K562 (cell line): ENCODE measurements at regions not wholly inside any gene's neighbourhood (a gene's known extent, or its start where the extent isn't known, plus 50 kb on each side); places are given as distances from the start of the nearest gene placed in this dataset.
A peak's percentile ranks its signal among the peaks of the same experiment; 100 is the strongest.

Experiments
- ATAC-seq: fragments of 200-7000 bp; cut with Tn5 transposase; 3 replicates; pipeline ENCODE4 v1.9.1; 2020; ENCODE audit warnings: moderate library complexity
- BruUV-seq: library from RNA; stranded (reverse); fragments of 400-500 nt; replicated peaks from 2 replicates; lab custom pipeline; 2021; lab: Mats Ljungman, UMichigan
- CTCF ChIA-PET: fragments of 300-600 bp; formaldehyde crosslinking; extraction: SDS; loops from one replicate; lab custom pipeline; 2021; ENCODE audit warnings: low intra/inter-chr PET ratio; lab: Yijun Ruan, JAX
- POLR2A ChIA-PET: fragments of 300-600, 350-650 bp; sonication (Branson Sonifier 250); formaldehyde crosslinking; extraction: SDS; loops from one replicate; lab custom pipeline; 2021; ENCODE audit warnings: antibody characterized with exemption, inconsistent platforms; lab: Yijun Ruan, JAX
- DNase-seq, 4 experiments: peaks; one replicate each; pipeline versions ENCODE4 v3.0.0 to v3.0.0-alpha.2; 2011 to 2018; ENCODE audit warnings: low spot score in 3 of 4, mixed read lengths in 3 of 4; ENCODE audit errors: extremely low read depth in 1 of 4
- FAIRE-seq: peaks from 2 replicates; lab custom pipeline; 2011; peaks lifted over from hg19 to GRCh38; lab: Jason Lieb, UNC
- H2AFZ ChIP-seq: 2 replicates; pipeline ENCODE4 v1.6.0; 2011; ENCODE audit warnings: low read depth, low read length, control low read depth, inconsistent platforms
- H3K27ac ChIP-seq: fragments of 200-600 bp; 3 replicates; pipeline ENCODE4 v1.8.0; 2011; ENCODE audit warnings: low read depth, mild to moderate bottlenecking, control low read depth, inconsistent platforms, low read length, moderate library complexity, mixed read lengths; ENCODE audit errors: extremely low read depth
- H3K27me3 ChIP-seq, 2 experiments: fragments of 300-600 bp in 1 of 2; 2 replicates in 1 of 2; 3 replicates in 1 of 2; pipeline versions ENCODE4 v1.6.0 to v1.8.0; 2011; ENCODE audit warnings: inconsistent platforms in 2 of 2, low read length in 2 of 2, mild to moderate bottlenecking in 1 of 2, mixed read lengths in 1 of 2, moderate library complexity in 1 of 2; ENCODE audit not compliant: control insufficient read depth in 2 of 2, insufficient read depth in 2 of 2
- H3K36me3 ChIP-seq: fragments of 300-600 bp; 3 replicates; pipeline ENCODE4 v1.8.0; 2011; ENCODE audit warnings: mild to moderate bottlenecking, low read length, inconsistent platforms; ENCODE audit not compliant: control insufficient read depth, insufficient read depth
- H3K4me1 ChIP-seq, 2 experiments: fragments of 200-600 bp in 1 of 2; replicated peaks in 1 of 2; 2 replicates in 1 of 2; 3 replicates in 1 of 2; pipeline versions ENCODE4 v1.5.1 to v1.8.0; 2011; ENCODE audit warnings: inconsistent platforms in 2 of 2, low read length in 2 of 2, mild to moderate bottlenecking in 1 of 2, mixed read lengths in 1 of 2, moderate library complexity in 1 of 2; ENCODE audit not compliant: control insufficient read depth in 2 of 2, insufficient read depth in 2 of 2
- H3K4me2 ChIP-seq: 2 replicates; pipeline ENCODE4 v1.6.1; 2011; ENCODE audit warnings: low read length, control low read depth, inconsistent platforms, mixed read lengths; ENCODE audit not compliant: insufficient read depth
- H3K4me3 ChIP-seq: fragments of 200-600 bp; sonication (generic), shearing (Covaris generic); 2 replicates; pipeline ENCODE4 v1.5.1; 2016; ENCODE audit warnings: control low read depth, inconsistent platforms
- H3K79me2 ChIP-seq: fragments of 200-600 bp; 3 replicates; pipeline ENCODE4 v1.8.0; 2011; ENCODE audit warnings: low read length, inconsistent platforms; ENCODE audit not compliant: control insufficient read depth, insufficient read depth
- H3K9ac ChIP-seq, 2 experiments: 2 replicates each; pipeline versions ENCODE4 v1.6.0 to v1.6.1; 2011; ENCODE audit warnings: low read depth in 2 of 2, low read length in 2 of 2, control low read depth in 1 of 2, inconsistent platforms in 1 of 2, mild to moderate bottlenecking in 1 of 2, mixed read lengths in 1 of 2; ENCODE audit not compliant: insufficient read depth in 1 of 2
- H3K9me1 ChIP-seq: one replicate; pipeline ENCODE4 v1.6.0; 2011; ENCODE audit warnings: inconsistent platforms, mild to moderate bottlenecking, low read length, moderate library complexity; ENCODE audit not compliant: control insufficient read depth, insufficient read depth
- H3K9me3 ChIP-seq: replicated peaks from 2 replicates; pipeline ENCODE4 v1.5.1; 2011; ENCODE audit warnings: low read depth, low read length, inconsistent platforms; ENCODE audit not compliant: control insufficient read depth, insufficient read depth
- H4K20me1 ChIP-seq: replicated peaks from 2 replicates; pipeline ENCODE4 v1.6.1; 2011; ENCODE audit warnings: low read length, inconsistent platforms, mixed read lengths; ENCODE audit not compliant: control insufficient read depth, insufficient read depth
- C11orf30 ChIP-seq: fragments of 450-650 bp; IDR thresholded peaks from 2 replicates; pipeline ENCODE4 v1.6.1; 2016; ENCODE audit warnings: low read depth, mild to moderate bottlenecking
- CBFA2T2 ChIP-seq: fragments of 450-650 bp; conservative IDR thresholded peaks from 2 replicates; pipeline ENCODE4 v1.6.1; 2017; ENCODE audit warnings: mild to moderate bottlenecking
- CTBP1 ChIP-seq: fragments of 450-650 bp; IDR thresholded peaks from 2 replicates; pipeline ENCODE4 v1.6.1; 2016; ENCODE audit warnings: borderline replicate concordance
- ESRRA ChIP-seq: fragments of 450-650 bp; IDR thresholded peaks from 2 replicates; pipeline ENCODE4 v1.6.1; 2014; ENCODE audit warnings: low read depth, mild to moderate bottlenecking, moderate library complexity, borderline replicate concordance
- GABPB2 ChIP-seq: fragments of 250-450 bp; sonication (Bioruptor Pico); conservative IDR thresholded peaks from 2 replicates; pipeline ENCODE4 v1.5.1; 2021; ENCODE audit warnings: mild to moderate bottlenecking
- MAFG ChIP-seq: fragments of 450-650 bp; conservative IDR thresholded peaks from 2 replicates; pipeline ENCODE4 v1.6.1; 2016; ENCODE audit warnings: missing genetic modification characterization, missing compliant biosample characterization
- NR2F6 ChIP-seq: fragments of 450-650 bp; formaldehyde crosslinking; IDR thresholded peaks from 2 replicates; pipeline ENCODE4 v1.4.0; 2020; ENCODE audit warnings: mild to moderate bottlenecking
- ZC3H4 ChIP-seq: sonication (generic); formaldehyde crosslinking; IDR thresholded peaks from 2 replicates; pipeline ENCODE4 v1.9.0; 2021; ENCODE audit warnings: missing genetic modification reagents, borderline replicate concordance
- ZNF766 ChIP-seq: fragments of 200-800 bp; sonication (Bioruptor generic); conservative IDR thresholded peaks from 2 replicates; pipeline ENCODE4 v1.6.1; 2016; ENCODE audit warnings: missing genetic modification characterization, missing compliant biosample characterization
- WGBS: fragments of 100-300 bp; shearing (Covaris generic); methylation state at CpG from one replicate; pipeline ENCODE4 v1.1.6; 2016; ENCODE audit warnings: low coverage, mixed read lengths; ENCODE audit not compliant: insufficient coverage; ENCODE audit errors: missing lambda C conversion rate; 5-methylcytosine and 5-hydroxymethylcytosine counted together
- in situ Hi-C: fragments of 300-500 bp; cut with MboI; formaldehyde crosslinking; loops from 4 replicates; pipeline ENCODE4 v1.15.0; 2018; ENCODE audit warnings: inconsistent platforms, mixed read lengths
- intact Hi-C: fragments of 100-400 bp; cut with micrococcal nuclease; formaldehyde crosslinking; loops from 2 replicates; pipeline ENCODE4 v1.14.2; 2022
- TF ChIP-seq, protein P1 (sequence below): sonication (generic); formaldehyde crosslinking; IDR thresholded peaks from 2 replicates; pipeline ENCODE4 v1.9.0; 2022; ENCODE audit warnings: mild to moderate bottlenecking, missing genetic modification reagents

- TF ChIP-seq CBFA2T2 (no peak), GABPB2 (CRISPR knock-in tag) (no peak)
These were observed 487.9 kb upstream of the NR2F2 start (continued) for GRCh38 chr15:95842576-95842975.

GRCh38 chr15:95843241-95843910 is 487.1 kb upstream of the NR2F2 start:
- H2AFZ ChIP-seq, result peak overlapping the region; percentile 48
- TF ChIP-seq MAFG (tag) (peak; percentile 53), ZNF766 (CRISPR knock-in tag) (0 out of 2 replicates have a peak, but pooled peaks have one; percentile 27), ZC3H4 (CRISPR knock-in tag) (no peak), CTBP1 (peak; percentile 39; the same call in 1 of the 2 replicates), NR2F6 (CRISPR knock-in tag) (no peak), ESRRA (peak; percentile 59), C11orf30 (0 out of 2 replicates have a peak, but pooled peaks have one; percentile 7)
- TF ChIP-seq, protein P1, sequence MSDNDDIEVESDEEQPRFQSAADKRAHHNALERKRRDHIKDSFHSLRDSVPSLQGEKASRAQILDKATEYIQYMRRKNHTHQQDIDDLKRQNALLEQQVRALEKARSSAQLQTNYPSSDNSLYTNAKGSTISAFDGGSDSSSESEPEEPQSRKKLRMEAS (CRISPR knock-in tag), result no peak
- no peaks in the 10 kb centered on the region for H3K9me1 ChIP-seq
- ChIA-PET CTCF (no interaction called here), POLR2A (interaction anchor here (0.6 kb wide), 1 partner anchor 15 kb away, joined by 3 read pairs; no protein-coding TSS in a partner anchor)
- no peaks in the 10 kb centered on the region for H3K27me3 ChIP-seq
- no peak overlapping the region for H3K27ac ChIP-seq
- in situ Hi-C loops (no loop called here), intact Hi-C loops (no loop called here)
- peak in 2 of 4 experiments; percentile 17 to 24 for DNase-seq
- no peak overlapping the region for H3K9ac ChIP-seq
- peak; percentile 64 for ATAC-seq
- WGBS, result 48% methylated on average over 5 of the region's 5 CpGs
- no peaks in the 10 kb centered on the region for H3K9me3 ChIP-seq
- H3K4me3 ChIP-seq, result no peak overlapping the region
- no peak overlapping the region for H3K4me2 ChIP-seq
- no peaks in the 10 kb centered on the region for H3K79me2 ChIP-seq
- H4K20me1 ChIP-seq, result no peaks in the 10 kb centered on the region
- BruUV-seq, result no TSS peak
- no peaks in the 10 kb centered on the region for H3K36me3 ChIP-seq
- peak; percentile 37 for FAIRE-seq
- H3K4me1 ChIP-seq, result peaks cover 0 to 5% of the 10 kb centered on the region in 2 experiments; a peak in 2 of 5 replicates
